Gastroesophageal sphincter (tissue), 3 donors: ENCODE measurements at regions not wholly inside any gene's neighbourhood (a gene's known extent, or its start where the extent isn't known, plus 50 kb on each side); places are given as distances from the start of the nearest gene placed in this dataset.

Source experiments
- CTCF ChIP-seq, 4 experiments: fragments of 200-600 bp in 2 of 4; fragments of 450-650 bp in 2 of 4; sonication (generic) in 1 of 4; IDR thresholded peaks; one replicate each; pipeline ENCODE4 v1.5.1; 2017 to 2019; ENCODE audit warnings: antibody characterized with exemption in 4 of 4, mild to moderate bottlenecking in 2 of 4, moderate library complexity in 2 of 4
- EP300 ChIP-seq: sonication (generic); formaldehyde crosslinking; IDR thresholded peaks from one replicate; pipeline ENCODE4 v1.6.1; 2017; ENCODE audit warnings: antibody characterized with exemption, mild to moderate bottlenecking
- POLR2A ChIP-seq, 2 donors: fragments of 450-650 bp; IDR thresholded peaks; one replicate each; pipeline ENCODE4 v1.6.1; 2017; ENCODE audit warnings: antibody characterized with exemption in 2 of 2, mild to moderate bottlenecking in 2 of 2, moderate library complexity in 1 of 2

GRCh38 chr5:60147791-60148190 is 254.3 kb upstream of the PDE4D start:
- TF ChIP-seq CTCF (IDR thresholded peaks at IDR 0.05), result no peak
- TF ChIP-seq POLR2A (IDR thresholded peaks at IDR 0.05), result no peak
- TF ChIP-seq EP300, result no peak
